ENCODE measurements at regions not wholly inside any gene's neighbourhood (a gene's known extent, or its start where the extent isn't known, plus 50 kb on each side); places are given as distances from the start of the nearest gene placed in this dataset.

- no peaks in the 10 kb centered on the region for H3K4me1 ChIP-seq (ENCODE audit: control insufficient read depth, insufficient read depth, low read length)
- no peaks in the 10 kb centered on the region for H3K36me3 ChIP-seq (ENCODE audit: control insufficient read depth in 2 of 2, insufficient read depth in 1 of 2, low read length in 2 of 2)
- POLR2A ChIA-PET, result no interaction called here
- TF ChIP-seq ZNF146 (tag by site-specific recombination; IDR thresholded peaks at IDR 0.05) (no peak), ZSCAN4 (tag by site-specific recombination; IDR thresholded peaks at IDR 0.05) (no peak), ZSCAN30 (tag by site-specific recombination; IDR thresholded peaks at IDR 0.05) (no peak), ZNF792 (tag by site-specific recombination; IDR thresholded peaks at IDR 0.05) (no peak), ZNF202 (tag by site-specific recombination; IDR thresholded peaks at IDR 0.05; ENCODE audit: borderline replicate concordance) (no peak), TCF7L2 (IDR thresholded peaks at IDR 0.05; ENCODE audit: borderline replicate concordance, low read depth, low read length) (no peak)
- TF ChIP-seq, protein P1, sequence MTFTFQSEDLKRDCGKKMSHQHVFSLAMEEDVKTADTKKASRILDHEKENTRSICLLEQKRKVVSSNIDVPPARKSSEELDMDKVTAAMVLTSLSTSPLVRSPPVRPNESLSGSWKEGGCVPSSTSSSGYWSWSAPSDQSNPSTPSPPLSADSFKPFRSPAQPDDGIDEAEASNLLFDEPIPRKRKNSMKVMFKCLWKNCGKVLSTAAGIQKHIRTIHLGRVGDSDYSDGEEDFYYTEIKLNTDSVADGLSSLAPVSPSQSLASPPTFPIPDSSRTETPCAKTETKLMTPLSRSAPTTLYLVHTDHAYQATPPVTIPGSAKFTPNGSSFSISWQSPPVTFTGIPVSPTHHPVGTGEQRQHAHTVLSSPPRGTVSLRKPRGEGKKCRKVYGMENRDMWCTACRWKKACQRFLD (tag by site-specific recombination; IDR thresholded peaks at IDR 0.05), result no peak
- no peaks in the 10 kb centered on the region for H3K9me3 ChIP-seq (ENCODE audit: control insufficient read depth, insufficient read depth, low read depth, low read length)
- no peak overlapping the region for H3K27ac ChIP-seq (ENCODE audit: extremely low read depth, low read depth, low read length)
- CTCF ChIA-PET, result interaction anchor here (1.1 kb wide), 1 partner anchor 16 kb away, joined by 3 read pairs; no protein-coding TSS in a partner anchor
- H3K4me3 ChIP-seq (ENCODE audit: low read depth, low read length), result no peak overlapping the region
Measured at GRCh38 chr13:56015919-56016318, 1124.8 kb upstream of the PRR20A start.

DNA sequence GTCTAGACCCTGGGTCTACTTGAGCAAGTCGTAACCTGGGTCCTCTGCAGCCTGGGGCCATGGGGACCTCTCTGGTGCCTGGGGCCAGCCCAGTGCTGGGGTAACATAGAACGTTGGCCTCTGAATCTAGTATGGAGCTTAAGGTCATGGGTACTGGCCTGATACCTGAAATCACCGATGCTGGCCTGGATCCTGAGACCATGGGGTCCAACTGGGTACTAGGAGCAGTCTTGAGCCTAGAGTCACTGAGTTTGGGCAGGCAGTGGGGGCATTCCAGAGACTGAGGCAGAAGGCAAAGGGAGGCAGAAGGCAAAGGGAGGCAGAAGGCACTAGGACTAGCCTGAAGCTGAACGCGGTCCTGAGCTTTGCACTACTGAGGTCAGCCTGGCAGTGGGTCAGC, 1121.1 kb upstream of the PRR20A start:
- CTCF ChIA-PET, result no interaction called here
- no peaks in the 10 kb centered on the region for H3K36me3 ChIP-seq (ENCODE audit: control insufficient read depth in 2 of 2, insufficient read depth in 1 of 2, low read length in 2 of 2)

DNA sequence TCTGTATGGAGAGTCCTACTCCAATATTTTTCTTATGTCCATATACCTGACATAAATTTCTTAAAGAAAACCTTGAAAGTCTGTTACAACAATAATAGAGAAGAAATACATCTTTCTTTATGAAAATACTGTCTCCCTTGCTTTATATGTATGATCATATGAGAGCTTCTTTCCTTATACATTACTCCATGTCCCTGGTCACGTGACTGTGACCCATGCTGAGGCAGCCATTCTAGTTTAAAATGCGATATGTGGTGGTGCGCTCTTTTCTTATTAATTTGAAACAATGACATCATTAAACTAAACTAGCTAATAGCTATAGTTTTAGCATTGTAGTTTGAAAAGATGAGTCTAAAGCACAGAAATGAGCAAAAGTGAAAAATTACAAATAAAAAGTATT, 1120.3 kb upstream of the PRR20A start:
- ChIA-PET CTCF (no interaction called here), POLR2A (no interaction called here)
- Histone ChIP-seq H3K36me3 (ENCODE audit: control insufficient read depth in 2 of 2, insufficient read depth in 1 of 2, low read length in 2 of 2) (no peaks in the 10 kb centered on the region), H3K9me3 (ENCODE audit: control insufficient read depth, insufficient read depth, low read depth, low read length) (no peaks in the 10 kb centered on the region), H3K4me3 (ENCODE audit: low read depth, low read length) (no peak overlapping the region), H3K4me1 (ENCODE audit: control insufficient read depth, insufficient read depth, low read length) (no peaks in the 10 kb centered on the region), H3K27ac (ENCODE audit: extremely low read depth, low read depth, low read length) (no peak overlapping the region)
- TF ChIP-seq, protein P2, sequence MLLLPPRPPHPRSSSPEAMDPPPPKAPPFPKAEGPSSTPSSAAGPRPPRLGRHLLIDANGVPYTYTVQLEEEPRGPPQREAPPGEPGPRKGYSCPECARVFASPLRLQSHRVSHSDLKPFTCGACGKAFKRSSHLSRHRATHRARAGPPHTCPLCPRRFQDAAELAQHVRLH (tag by site-specific recombination; IDR thresholded peaks at IDR 0.05), result no peak
- TF ChIP-seq ZNF561 (tag by site-specific recombination; IDR thresholded peaks at IDR 0.05; ENCODE audit: borderline replicate concordance) (no peak), HOXC10 (CRISPR knock-in tag; IDR thresholded peaks at IDR 0.05) (no peak), ZNF248 (tag by site-specific recombination; IDR thresholded peaks at IDR 0.05) (no peak), ATF2 (tag by site-specific recombination; IDR thresholded peaks at IDR 0.05; ENCODE audit: low read depth) (peak; percentile 37; the same call in 1 of the 2 replicates), ZBTB20 (tag by site-specific recombination; IDR thresholded peaks at IDR 0.05) (no peak), ZBTB49 (tag by site-specific recombination; IDR thresholded peaks at IDR 0.05; ENCODE audit: low read depth) (no peak)

More for the DNA sequence above, 1121.1 kb upstream of the PRR20A start:
- Histone ChIP-seq H3K4me3 (ENCODE audit: low read depth, low read length) (no peak overlapping the region), H3K27ac (ENCODE audit: extremely low read depth, low read depth, low read length) (no peak overlapping the region), H3K4me1 (ENCODE audit: control insufficient read depth, insufficient read depth, low read length) (no peaks in the 10 kb centered on the region), H3K9me3 (ENCODE audit: control insufficient read depth, insufficient read depth, low read depth, low read length) (no peaks in the 10 kb centered on the region)
- TF ChIP-seq YY2 (tag by site-specific recombination; IDR thresholded peaks at IDR 0.05) (no peak), ZNF404 (tag by site-specific recombination; IDR thresholded peaks at IDR 0.05) (no peak), ZNF654 (tag by site-specific recombination; IDR thresholded peaks at IDR 0.05; ENCODE audit: low read depth) (no peak), ZNF560 (tag by site-specific recombination; IDR thresholded peaks at IDR 0.05; ENCODE audit: borderline replicate concordance) (no peak), ZNF266 (tag by site-specific recombination; IDR thresholded peaks at IDR 0.05; ENCODE audit: low read depth) (no peak), ZNF623 (tag by site-specific recombination; IDR thresholded peaks at IDR 0.05) (no peak), SCRT1 (tag by site-specific recombination; IDR thresholded peaks at IDR 0.05; ENCODE audit: borderline replicate concordance) (no peak), ZNF354C (tag by site-specific recombination; IDR thresholded peaks at IDR 0.05; ENCODE audit: borderline replicate concordance, low read depth) (no peak)
- POLR2A ChIA-PET, result no interaction called here
